GM23338 (cell line): ENCODE measurements at regions not wholly inside any gene's neighbourhood (a gene's known extent, or its start where the extent isn't known, plus 50 kb on each side); places are given as distances from the start of the nearest gene placed in this dataset.

Experiments used
- ATAC-seq: fragments of 200-7000 bp; cut with Tn5 transposase; 3 replicates; pipeline ENCODE4 v1.9.1; 2020
- DNase-seq: peaks from one replicate; pipeline ENCODE4 v3.0.0-alpha.2; 2015; ENCODE audit warnings: low spot score
- H2AFZ ChIP-seq: fragments of 200-600 bp; sonication (generic); 2 replicates; pipeline ENCODE4 v1.8.0; 2016; ENCODE audit warnings: antibody characterized with exemption, mild to moderate bottlenecking, moderate library complexity
- H3F3A ChIP-seq: fragments of 200-600 bp; sonication (generic); replicated peaks from 2 replicates; pipeline ENCODE4 v1.8.0; 2017; ENCODE audit warnings: antibody characterized with exemption, mixed run types, low read depth
- H3K27ac ChIP-seq: fragments of 200-600 bp; sonication (generic); 2 replicates; pipeline ENCODE4 v1.6.1; 2016; ENCODE audit warnings: low read depth
- H3K27me3 ChIP-seq: fragments of 200-600 bp; sonication (generic); 2 replicates; pipeline ENCODE4 v1.8.0; 2016; ENCODE audit warnings: mild to moderate bottlenecking, mixed run types, moderate library complexity; ENCODE audit not compliant: insufficient read depth
- H3K36me3 ChIP-seq: fragments of 200-600 bp; sonication (generic); 2 replicates; pipeline ENCODE4 v1.8.0; 2016; ENCODE audit warnings: mild to moderate bottlenecking; ENCODE audit not compliant: insufficient read depth
- H3K4me1 ChIP-seq: fragments of 200-600 bp; sonication (generic); 2 replicates; pipeline ENCODE4 v1.8.0; 2016; ENCODE audit warnings: mild to moderate bottlenecking, moderate library complexity; ENCODE audit not compliant: insufficient read depth
- H3K4me2 ChIP-seq: fragments of 200-600 bp; sonication (generic); 2 replicates; pipeline ENCODE4 v1.7.1; 2017; ENCODE audit warnings: mixed run types
- H3K4me3 ChIP-seq: fragments of 200-600 bp; sonication (generic); 2 replicates; pipeline ENCODE4 v1.6.1; 2016; ENCODE audit warnings: mixed run types
- H3K79me2 ChIP-seq: fragments of 200-600 bp; sonication (generic); replicated peaks from 2 replicates; pipeline ENCODE4 v1.8.0; 2017; ENCODE audit warnings: mild to moderate bottlenecking; ENCODE audit not compliant: insufficient read depth
- H3K9me2 ChIP-seq: fragments of 200-600 bp; sonication (generic); 2 replicates; pipeline ENCODE4 v1.8.0; 2017; ENCODE audit not compliant: insufficient read depth
- H4K20me1 ChIP-seq: fragments of 200-600 bp; sonication (generic); replicated peaks from 2 replicates; pipeline ENCODE4 v1.8.0; 2017; ENCODE audit warnings: mild to moderate bottlenecking; ENCODE audit not compliant: insufficient read depth
- H3K27ac Mint-ChIP-seq: 2 replicates; pipeline ENCODE4 v1.8.0; 2020; ENCODE audit warnings: inconsistent platforms, mild to moderate bottlenecking, moderate library complexity, mixed read lengths
- H3K27me3 Mint-ChIP-seq: 3 replicates; pipeline ENCODE4 v1.8.0; 2022; ENCODE audit warnings: low read depth, mild to moderate bottlenecking, moderate library complexity, mixed read lengths, inconsistent platforms; ENCODE audit not compliant: insufficient read depth, poor library complexity
- H3K36me3 Mint-ChIP-seq: 3 replicates; pipeline ENCODE4 v1.8.0; 2021; ENCODE audit warnings: low read depth, mild to moderate bottlenecking, inconsistent platforms, moderate library complexity, mixed read lengths
- H3K4me1 Mint-ChIP-seq: 3 replicates; pipeline ENCODE4 v1.8.0; 2020; ENCODE audit warnings: mild to moderate bottlenecking, inconsistent platforms, mixed read lengths
- H3K4me3 Mint-ChIP-seq: 3 replicates; pipeline ENCODE4 v1.8.0; 2021; ENCODE audit warnings: moderate library complexity, mild to moderate bottlenecking, inconsistent platforms, mixed read lengths
- H3K9me3 Mint-ChIP-seq: 3 replicates; pipeline ENCODE4 v1.8.0; 2020; ENCODE audit warnings: moderate library complexity, mild to moderate bottlenecking, inconsistent platforms, mixed read lengths
- CREB1 ChIP-seq: fragments of 250-450 bp; sonication (Bioruptor Pico); IDR thresholded peaks from 2 replicates; pipeline ENCODE4 v1.5.0; 2020; ENCODE audit warnings: low read depth, mild to moderate bottlenecking, moderate library complexity
- ETS1 ChIP-seq: IDR thresholded peaks from 2 replicates; pipeline ENCODE4 v1.6.1; 2016; ENCODE audit warnings: antibody characterized with exemption
- EZH2 ChIP-seq: fragments of 200-600 bp; sonication (generic); IDR thresholded peaks from one replicate; pipeline ENCODE4 v1.8.0; 2017; ENCODE audit warnings: antibody characterized with exemption, mild to moderate bottlenecking, low read depth; ENCODE audit not compliant: unreplicated experiment
- EZH2phosphoT487 ChIP-seq: fragments of 200-600 bp; sonication (generic); IDR thresholded peaks from one replicate; pipeline ENCODE4 v1.8.1; 2018; ENCODE audit warnings: antibody characterized with exemption; ENCODE audit not compliant: unreplicated experiment
- JUNB ChIP-seq: IDR thresholded peaks from one replicate; pipeline ENCODE4 v1.6.1; 2016; ENCODE audit warnings: antibody characterized with exemption; ENCODE audit not compliant: unreplicated experiment
- NANOG ChIP-seq: IDR thresholded peaks from 2 replicates; pipeline ENCODE4 v1.6.1; 2016; ENCODE audit warnings: antibody characterized with exemption, borderline replicate concordance
- POLR2AphosphoS5 ChIP-seq: IDR thresholded peaks from 2 replicates; pipeline ENCODE4 v1.6.1; 2016; ENCODE audit warnings: antibody characterized with exemption, low read depth
- REST ChIP-seq: IDR thresholded peaks from one replicate; pipeline ENCODE4 v1.6.1; 2018; ENCODE audit warnings: antibody characterized with exemption; ENCODE audit not compliant: unreplicated experiment
- STAT1 ChIP-seq: IDR thresholded peaks from one replicate; pipeline ENCODE4 v1.6.1; 2016; ENCODE audit warnings: antibody characterized with exemption; ENCODE audit not compliant: unreplicated experiment
- ZNF114 ChIP-seq: fragments of 250-450 bp; sonication (Bioruptor Pico); IDR thresholded peaks from 2 replicates; pipeline ENCODE4 v1.5.0; 2020; ENCODE audit warnings: mild to moderate bottlenecking, moderate library complexity
- ZNF331 ChIP-seq: fragments of 250-450 bp; sonication (Bioruptor Pico); IDR thresholded peaks from 2 replicates; pipeline ENCODE4 v1.5.0; 2020; ENCODE audit warnings: low read depth, mild to moderate bottlenecking, moderate library complexity
- TF ChIP-seq, protein P1 (sequence below): fragments of 250-450 bp; sonication (Bioruptor Pico); IDR thresholded peaks from 2 replicates; pipeline ENCODE4 v1.5.0; 2020; ENCODE audit warnings: mild to moderate bottlenecking, moderate library complexity
- TF ChIP-seq, protein P2 (sequence below), 2 experiments: fragments of 200-600 bp in 1 of 2; sonication (generic) in 1 of 2; conservative IDR thresholded peaks; 2 replicates each; pipeline versions ENCODE4 v1.5.1 to v1.6.1; 2016 to 2017; ENCODE audit warnings: antibody characterized with exemption in 2 of 2, low read depth in 2 of 2, mild to moderate bottlenecking in 2 of 2, moderate library complexity in 1 of 2

- Histone ChIP-seq H3K27me3 (no peaks in the 10 kb centered on the region), H3K27ac (no peak overlapping the region), H4K20me1 (no peaks in the 10 kb centered on the region), H3K4me2 (no peak overlapping the region), H3K4me1 (no peaks in the 10 kb centered on the region), H3K36me3 (no peaks in the 10 kb centered on the region), H3K9me2 (no peaks in the 10 kb centered on the region), H3K4me3 (no peak overlapping the region), H3F3A (no peaks in the 10 kb centered on the region), H2AFZ (no peak overlapping the region), H3K79me2 (no peaks in the 10 kb centered on the region)
- no peak overlapping the region for H3K4me3 Mint-ChIP-seq
- H3K9me3 Mint-ChIP-seq, result no peaks in the 10 kb centered on the region
- no peaks in the 10 kb centered on the region for H3K4me1 Mint-ChIP-seq
- H3K27ac Mint-ChIP-seq, result no peak overlapping the region
- H3K27me3 Mint-ChIP-seq, result no peaks in the 10 kb centered on the region
- H3K36me3 Mint-ChIP-seq, result no peaks in the 10 kb centered on the region
- no peak for TF ChIP-seq CREB1
- TF ChIP-seq, protein P1, sequence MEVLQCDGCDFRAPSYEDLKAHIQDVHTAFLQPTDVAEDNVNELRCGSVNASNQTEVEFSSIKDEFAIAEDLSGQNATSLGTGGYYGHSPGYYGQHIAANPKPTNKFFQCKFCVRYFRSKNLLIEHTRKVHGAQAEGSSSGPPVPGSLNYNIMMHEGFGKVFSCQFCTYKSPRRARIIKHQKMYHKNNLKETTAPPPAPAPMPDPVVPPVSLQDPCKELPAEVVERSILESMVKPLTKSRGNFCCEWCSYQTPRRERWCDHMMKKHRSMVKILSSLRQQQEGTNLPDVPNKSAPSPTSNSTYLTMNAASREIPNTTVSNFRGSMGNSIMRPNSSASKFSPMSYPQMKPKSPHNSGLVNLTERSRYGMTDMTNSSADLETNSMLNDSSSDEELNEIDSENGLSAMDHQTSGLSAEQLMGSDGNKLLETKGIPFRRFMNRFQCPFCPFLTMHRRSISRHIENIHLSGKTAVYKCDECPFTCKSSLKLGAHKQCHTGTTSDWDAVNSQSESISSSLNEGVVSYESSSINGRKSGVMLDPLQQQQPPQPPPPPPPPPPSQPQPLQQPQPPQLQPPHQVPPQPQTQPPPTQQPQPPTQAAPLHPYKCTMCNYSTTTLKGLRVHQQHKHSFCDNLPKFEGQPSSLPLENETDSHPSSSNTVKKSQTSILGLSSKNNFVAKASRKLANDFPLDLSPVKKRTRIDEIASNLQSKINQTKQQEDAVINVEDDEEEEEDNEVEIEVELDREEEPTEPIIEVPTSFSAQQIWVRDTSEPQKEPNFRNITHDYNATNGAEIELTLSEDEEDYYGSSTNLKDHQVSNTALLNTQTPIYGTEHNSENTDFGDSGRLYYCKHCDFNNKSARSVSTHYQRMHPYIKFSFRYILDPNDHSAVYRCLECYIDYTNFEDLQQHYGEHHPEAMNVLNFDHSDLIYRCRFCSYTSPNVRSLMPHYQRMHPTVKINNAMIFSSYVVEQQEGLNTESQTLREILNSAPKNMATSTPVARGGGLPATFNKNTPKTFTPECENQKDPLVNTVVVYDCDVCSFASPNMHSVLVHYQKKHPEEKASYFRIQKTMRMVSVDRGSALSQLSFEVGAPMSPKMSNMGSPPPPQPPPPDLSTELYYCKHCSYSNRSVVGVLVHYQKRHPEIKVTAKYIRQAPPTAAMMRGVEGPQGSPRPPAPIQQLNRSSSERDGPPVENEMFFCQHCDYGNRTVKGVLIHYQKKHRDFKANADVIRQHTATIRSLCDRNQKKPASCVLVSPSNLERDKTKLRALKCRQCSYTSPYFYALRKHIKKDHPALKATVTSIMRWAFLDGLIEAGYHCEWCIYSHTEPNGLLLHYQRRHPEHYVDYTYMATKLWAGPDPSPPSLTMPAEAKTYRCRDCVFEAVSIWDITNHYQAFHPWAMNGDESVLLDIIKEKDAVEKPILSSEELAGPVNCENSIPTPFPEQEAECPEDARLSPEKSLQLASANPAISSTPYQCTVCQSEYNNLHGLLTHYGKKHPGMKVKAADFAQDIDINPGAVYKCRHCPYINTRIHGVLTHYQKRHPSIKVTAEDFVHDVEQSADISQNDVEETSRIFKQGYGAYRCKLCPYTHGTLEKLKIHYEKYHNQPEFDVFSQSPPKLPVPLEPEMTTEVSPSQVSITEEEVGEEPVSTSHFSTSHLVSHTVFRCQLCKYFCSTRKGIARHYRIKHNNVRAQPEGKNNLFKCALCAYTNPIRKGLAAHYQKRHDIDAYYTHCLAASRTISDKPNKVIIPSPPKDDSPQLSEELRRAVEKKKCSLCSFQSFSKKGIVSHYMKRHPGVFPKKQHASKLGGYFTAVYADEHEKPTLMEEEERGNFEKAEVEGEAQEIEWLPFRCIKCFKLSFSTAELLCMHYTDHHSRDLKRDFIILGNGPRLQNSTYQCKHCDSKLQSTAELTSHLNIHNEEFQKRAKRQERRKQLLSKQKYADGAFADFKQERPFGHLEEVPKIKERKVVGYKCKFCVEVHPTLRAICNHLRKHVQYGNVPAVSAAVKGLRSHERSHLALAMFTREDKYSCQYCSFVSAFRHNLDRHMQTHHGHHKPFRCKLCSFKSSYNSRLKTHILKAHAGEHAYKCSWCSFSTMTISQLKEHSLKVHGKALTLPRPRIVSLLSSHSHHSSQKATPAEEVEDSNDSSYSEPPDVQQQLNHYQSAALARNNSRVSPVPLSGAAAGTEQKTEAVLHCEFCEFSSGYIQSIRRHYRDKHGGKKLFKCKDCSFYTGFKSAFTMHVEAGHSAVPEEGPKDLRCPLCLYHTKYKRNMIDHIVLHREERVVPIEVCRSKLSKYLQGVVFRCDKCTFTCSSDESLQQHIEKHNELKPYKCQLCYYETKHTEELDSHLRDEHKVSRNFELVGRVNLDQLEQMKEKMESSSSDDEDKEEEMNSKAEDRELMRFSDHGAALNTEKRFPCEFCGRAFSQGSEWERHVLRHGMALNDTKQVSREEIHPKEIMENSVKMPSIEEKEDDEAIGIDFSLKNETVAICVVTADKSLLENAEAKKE, result no peak
- TF ChIP-seq, protein P2, sequence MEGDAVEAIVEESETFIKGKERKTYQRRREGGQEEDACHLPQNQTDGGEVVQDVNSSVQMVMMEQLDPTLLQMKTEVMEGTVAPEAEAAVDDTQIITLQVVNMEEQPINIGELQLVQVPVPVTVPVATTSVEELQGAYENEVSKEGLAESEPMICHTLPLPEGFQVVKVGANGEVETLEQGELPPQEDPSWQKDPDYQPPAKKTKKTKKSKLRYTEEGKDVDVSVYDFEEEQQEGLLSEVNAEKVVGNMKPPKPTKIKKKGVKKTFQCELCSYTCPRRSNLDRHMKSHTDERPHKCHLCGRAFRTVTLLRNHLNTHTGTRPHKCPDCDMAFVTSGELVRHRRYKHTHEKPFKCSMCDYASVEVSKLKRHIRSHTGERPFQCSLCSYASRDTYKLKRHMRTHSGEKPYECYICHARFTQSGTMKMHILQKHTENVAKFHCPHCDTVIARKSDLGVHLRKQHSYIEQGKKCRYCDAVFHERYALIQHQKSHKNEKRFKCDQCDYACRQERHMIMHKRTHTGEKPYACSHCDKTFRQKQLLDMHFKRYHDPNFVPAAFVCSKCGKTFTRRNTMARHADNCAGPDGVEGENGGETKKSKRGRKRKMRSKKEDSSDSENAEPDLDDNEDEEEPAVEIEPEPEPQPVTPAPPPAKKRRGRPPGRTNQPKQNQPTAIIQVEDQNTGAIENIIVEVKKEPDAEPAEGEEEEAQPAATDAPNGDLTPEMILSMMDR (conservative IDR thresholded peaks at IDR 0.05; ENCODE audit: low read depth in 2 of 2), result no peak
- TF ChIP-seq NANOG, result no peak
- no peak for TF ChIP-seq ZNF114 (CRISPR knock-in tag)
- no peak for TF ChIP-seq REST
- TF ChIP-seq ETS1, result no peak
- no peak for TF ChIP-seq STAT1
- no peak for TF ChIP-seq EZH2phosphoT487
- no peak for TF ChIP-seq JUNB
- no peak for TF ChIP-seq POLR2AphosphoS5
- no peak for TF ChIP-seq EZH2
- TF ChIP-seq ZNF331 (CRISPR knock-in tag), result no peak
- ATAC-seq (no peak), DNase-seq (no peak)
These were observed 485.1 kb upstream of the CDH7 start for GRCh38 chr18:65265761-65266160.
